D721Med (cell line): ENCODE measurements at regions not wholly inside any gene's neighbourhood (a gene's known extent, or its start where the extent isn't known, plus 50 kb on each side); places are given as distances from the start of the nearest gene placed in this dataset.

ENCODE experiments used
- DNase-seq: peaks from one replicate; pipeline ENCODE4 v3.0.0; 2011; ENCODE audit warnings: low spot score; ENCODE audit not compliant: insufficient read length
- FAIRE-seq: peaks from 2 replicates; lab custom pipeline; 2011; peaks lifted over from hg19 to GRCh38; lab: Jason Lieb, UNC
- CTCF ChIP-seq: IDR thresholded peaks from 2 replicates; pipeline ENCODE4 v1.5.1; 2012; ENCODE audit warnings: mild to moderate bottlenecking, control low read depth; ENCODE audit not compliant: insufficient read depth; ENCODE audit errors: missing control alignments

GRCh38 chr4:31349907-31350306, 629.7 kb downstream of the PCDH7 start:
- no peak for TF ChIP-seq CTCF
- DNase-seq: no peak
- no peak for FAIRE-seq

DNA sequence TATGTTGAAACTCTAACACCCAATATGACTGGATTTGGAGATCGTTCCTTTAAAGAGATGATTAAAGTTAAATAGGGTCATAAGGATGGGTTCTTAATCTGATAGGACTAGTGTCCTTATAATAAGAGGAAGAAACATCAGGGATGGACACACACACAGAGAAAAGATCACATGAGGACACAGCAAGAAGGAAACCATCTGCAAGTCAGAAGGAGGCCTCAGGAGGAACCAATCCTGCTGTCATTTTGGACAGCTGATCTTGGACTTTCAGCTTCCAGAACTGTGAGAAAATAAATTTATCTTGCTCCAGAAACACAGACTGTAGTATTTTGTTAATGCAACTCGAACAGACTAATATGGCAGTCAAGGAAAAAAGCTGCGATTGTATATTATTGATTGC, 631.5 kb downstream of the PCDH7 start:
- FAIRE-seq (no peak), DNase-seq (no peak)
- TF ChIP-seq CTCF: no peak

- no peak for FAIRE-seq
- no peak for TF ChIP-seq CTCF
Measured at GRCh38 chr4:31356839-31357238, 636.7 kb downstream of the PCDH7 start.

DNA sequence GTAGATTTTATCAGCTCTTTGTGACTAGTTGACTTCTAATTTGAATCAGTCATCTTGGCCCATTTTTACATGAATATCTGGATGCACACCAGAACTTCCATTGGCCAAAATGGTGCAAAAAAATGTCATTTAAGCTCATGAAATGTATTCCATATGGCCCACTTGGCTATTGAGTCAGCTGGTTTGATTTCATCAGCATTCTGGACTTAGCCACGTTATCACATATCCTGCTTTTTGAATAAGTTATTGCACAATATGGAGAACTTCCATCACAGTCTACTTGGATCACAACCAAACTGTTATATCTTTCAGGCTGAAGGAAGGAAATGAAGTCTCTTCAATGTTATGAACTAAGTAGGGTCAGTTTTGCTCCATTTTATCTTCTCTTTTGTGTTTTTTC, 640.6 kb downstream of the PCDH7 start:
- DNase-seq: no peak
- no peak for TF ChIP-seq CTCF

More at GRCh38 chr4:31356839-31357238, 636.7 kb downstream of the PCDH7 start:
- DNase-seq: no peak

DNA sequence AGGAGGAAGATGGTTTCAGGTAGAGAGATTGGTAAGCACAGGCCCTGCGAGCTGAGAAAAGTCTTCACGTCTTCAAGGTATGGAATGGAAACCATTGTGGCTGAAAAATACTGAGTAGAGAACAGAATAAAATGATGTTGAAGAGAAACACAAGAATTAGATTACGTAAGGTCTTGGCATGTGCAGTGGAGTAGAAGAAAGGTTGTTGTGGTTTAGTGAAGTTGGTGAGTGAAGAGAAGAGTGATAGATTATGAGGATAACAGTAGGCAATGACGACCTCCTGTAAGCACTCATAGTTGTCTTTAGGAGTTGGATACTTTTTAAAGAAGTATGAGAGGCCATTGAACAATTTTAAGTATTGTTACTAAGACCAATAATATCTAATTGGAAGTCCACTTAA, 642.6 kb downstream of the PCDH7 start:
- no peak for TF ChIP-seq CTCF
- no peak for DNase-seq
- no peak for FAIRE-seq

More for the DNA sequence above, 640.6 kb downstream of the PCDH7 start:
- FAIRE-seq: no peak

GRCh38 chr4:31365006-31365690, 645.0 kb downstream of the PCDH7 start:
- FAIRE-seq (no peak), DNase-seq (no peak)
- no peak for TF ChIP-seq CTCF

DNA sequence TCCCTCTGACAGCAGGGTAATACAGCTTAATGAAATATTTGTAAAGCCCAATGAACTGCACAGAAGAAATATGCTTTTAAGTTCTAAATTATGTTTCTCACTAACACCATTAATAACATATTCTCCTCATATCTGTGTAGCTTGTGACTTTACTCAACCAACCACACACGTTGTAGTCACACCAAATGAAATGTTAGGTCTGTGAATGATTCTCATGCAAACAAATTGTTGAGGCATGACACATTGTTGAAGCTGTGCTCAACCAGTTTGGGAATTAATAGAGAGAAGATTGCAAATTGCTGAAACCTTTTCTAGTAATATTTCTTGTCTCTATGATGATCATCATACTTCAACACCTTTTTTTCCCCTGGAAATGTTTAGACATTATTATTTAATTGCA, 645.9 kb downstream of the PCDH7 start:
- DNase-seq (no peak), FAIRE-seq (no peak)
- TF ChIP-seq CTCF: no peak
